LNCAP (cell line): ENCODE measurements at regions not wholly inside any gene's neighbourhood (a gene's known extent, or its start where the extent isn't known, plus 50 kb on each side); places are given as distances from the start of the nearest gene placed in this dataset.

Experiments used
- TF ChIP-seq, protein P1 (sequence below): fragments of 450-650 bp; IDR thresholded peaks from 2 replicates; pipeline ENCODE4 v1.5.1; 2017; ENCODE audit warnings: mild to moderate bottlenecking

DNA sequence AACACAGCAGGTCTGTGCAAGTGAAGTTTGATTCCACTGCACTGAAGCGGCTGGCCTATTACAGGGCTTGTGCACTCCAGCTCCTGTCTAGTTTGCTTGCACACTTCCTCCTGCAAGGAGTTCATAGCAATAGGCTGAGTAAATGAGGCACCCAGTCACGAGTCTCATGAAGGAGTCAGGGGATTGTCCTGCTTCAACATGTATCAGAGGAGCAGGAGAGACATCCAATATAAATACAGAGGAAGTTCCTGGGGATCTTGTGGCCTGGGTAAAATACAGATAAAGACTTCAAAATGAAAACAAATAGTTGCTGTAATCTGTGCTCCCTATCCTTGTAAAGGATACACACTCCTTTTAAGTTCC lies 259.9 kb downstream of the SLITRK1 start:
- TF ChIP-seq, protein P1, sequence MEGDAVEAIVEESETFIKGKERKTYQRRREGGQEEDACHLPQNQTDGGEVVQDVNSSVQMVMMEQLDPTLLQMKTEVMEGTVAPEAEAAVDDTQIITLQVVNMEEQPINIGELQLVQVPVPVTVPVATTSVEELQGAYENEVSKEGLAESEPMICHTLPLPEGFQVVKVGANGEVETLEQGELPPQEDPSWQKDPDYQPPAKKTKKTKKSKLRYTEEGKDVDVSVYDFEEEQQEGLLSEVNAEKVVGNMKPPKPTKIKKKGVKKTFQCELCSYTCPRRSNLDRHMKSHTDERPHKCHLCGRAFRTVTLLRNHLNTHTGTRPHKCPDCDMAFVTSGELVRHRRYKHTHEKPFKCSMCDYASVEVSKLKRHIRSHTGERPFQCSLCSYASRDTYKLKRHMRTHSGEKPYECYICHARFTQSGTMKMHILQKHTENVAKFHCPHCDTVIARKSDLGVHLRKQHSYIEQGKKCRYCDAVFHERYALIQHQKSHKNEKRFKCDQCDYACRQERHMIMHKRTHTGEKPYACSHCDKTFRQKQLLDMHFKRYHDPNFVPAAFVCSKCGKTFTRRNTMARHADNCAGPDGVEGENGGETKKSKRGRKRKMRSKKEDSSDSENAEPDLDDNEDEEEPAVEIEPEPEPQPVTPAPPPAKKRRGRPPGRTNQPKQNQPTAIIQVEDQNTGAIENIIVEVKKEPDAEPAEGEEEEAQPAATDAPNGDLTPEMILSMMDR = no peak

DNA sequence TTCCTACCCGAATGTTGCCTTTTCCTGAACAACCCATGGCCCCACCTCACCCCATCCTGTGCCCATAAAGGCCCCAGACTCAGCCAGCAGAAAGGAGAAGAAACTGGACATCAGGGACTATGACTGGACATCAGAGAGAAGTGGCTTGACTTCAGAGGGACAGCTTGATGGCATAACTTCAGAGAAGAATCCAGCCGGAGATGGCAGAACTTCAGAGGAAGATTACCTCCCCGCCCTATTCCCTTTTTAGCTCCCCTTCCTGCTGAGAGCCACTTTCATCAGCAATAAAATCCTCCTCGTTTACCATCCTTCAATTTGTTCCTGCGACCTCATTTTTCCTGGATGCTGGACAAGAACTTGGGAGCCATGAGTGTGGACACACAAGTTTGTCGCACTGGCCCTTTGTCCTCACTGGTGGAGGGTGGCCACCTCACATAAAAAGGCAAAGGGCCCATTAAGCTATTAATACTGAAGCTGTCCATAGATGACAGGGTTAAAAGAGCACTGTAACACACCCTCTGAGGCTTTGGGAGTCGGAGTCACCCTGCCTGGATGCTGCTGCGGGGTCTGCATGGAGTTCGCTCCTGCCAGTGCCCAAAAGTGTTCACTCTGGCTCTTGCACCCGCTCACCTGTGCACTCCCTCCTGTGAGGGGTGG lies 260.4 kb downstream of the SLITRK1 start:
- TF ChIP-seq, protein P1 = no peak

DNA sequence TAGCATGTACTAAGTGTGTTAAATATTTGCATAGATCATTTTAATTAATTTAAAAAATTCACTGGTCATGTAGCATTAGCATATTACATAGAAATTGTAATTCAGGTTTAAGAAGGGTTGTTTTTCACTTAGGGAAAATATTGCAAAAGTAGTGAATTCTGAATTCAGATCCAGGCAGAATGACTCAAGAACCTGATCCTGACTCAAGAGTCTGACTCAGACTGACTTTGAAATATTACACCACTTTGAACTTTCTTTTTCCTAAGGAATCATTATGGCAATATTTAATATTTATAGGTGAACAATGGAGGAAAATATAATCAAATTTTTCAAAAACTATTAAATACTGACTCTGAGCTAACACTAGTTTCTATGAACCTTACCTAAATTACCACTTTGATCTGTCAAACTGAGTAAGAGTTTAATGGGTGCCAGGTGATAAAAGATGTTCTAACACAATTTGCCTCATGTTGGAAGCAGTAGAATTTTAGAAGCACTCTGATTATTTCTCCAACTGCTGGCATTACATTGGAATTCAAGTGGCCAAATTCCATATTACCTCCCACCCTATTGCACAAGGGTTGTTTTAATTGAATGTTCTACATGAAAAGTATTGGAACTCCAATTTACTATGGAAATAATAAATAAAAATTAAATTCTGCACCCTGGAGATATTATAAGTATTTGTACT lies 261.6 kb downstream of the SLITRK1 start:
- TF ChIP-seq, protein P1 = no peak

DNA sequence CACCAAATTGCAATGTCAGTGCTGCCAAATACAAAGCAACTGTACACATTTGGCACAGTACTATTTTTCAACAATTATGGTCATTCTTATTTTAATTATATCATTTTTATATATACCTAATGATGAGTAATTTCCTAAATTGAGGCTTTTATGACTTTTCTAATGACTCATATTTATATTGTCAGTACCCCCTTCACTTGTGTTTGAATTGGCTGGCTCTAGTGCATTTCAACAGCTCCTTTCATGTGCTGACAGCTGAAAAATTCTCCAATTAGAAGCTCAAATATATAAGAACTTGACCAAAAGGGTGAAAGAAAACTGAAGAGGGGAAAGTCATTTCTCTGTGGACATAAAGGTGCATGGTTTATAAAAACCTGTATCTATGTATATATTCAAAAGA lies 263.3 kb downstream of the SLITRK1 start:
- TF ChIP-seq, protein P1 = no peak

DNA sequence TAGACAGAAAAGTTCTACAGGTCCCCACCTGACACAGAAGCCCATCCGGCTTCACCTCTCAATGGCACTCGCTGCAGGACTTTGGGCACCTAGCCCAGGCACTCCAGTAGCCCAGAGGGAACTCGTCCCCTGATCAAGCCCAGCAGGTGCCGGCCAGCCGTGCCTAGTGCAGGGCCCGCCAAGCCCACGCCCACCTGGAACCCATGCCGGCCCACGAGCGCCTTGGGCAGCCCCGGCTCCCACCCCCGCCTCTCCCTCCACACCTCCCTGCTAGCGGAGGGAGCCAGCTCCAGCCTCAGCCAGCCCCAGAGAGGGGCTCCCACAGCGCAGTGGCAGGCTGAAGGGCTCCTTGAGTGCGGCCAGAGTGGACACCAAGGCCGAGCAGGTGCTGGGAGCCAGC lies 268.8 kb downstream of the SLITRK1 start:
- TF ChIP-seq, protein P1 = no peak

DNA sequence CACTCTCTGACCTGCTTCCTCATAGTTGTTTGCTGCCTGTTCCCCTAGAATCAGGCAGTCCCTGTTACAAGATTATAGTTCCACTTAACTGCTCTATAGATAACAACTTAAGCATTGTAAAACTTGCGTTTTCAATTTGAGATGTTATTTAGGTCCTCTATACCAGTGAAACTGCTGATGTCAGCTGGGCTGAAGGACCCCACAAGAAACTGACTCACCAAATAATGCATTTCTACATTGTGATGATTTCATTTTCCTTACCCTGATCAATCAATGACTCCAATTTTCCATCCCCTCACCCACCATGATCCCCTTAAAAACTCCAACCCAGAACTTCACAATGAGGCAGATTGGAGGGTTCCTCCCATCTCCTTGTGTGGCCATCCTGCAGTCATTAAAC lies 280.7 kb downstream of the SLITRK1 start:
- TF ChIP-seq, protein P1 = no peak

DNA sequence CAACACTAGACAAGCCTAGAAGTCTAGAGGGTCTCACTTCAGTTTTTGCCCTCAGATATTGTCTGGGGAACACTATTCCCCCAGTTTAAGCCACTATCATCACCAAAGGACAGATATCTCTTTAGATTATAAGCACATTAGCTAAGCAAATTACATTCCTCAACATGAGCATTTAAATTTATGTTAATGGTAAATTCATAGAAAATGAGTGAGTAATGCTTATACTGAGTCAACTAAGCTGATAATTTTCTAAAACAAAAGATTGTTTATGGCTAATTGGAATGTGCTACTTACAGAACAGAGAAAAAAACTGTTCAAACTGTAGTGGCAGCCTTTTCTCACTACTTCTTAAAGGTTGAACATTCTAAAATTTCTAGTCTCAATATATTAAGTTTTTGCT lies 290.2 kb downstream of the SLITRK1 start:
- TF ChIP-seq, protein P1 = no peak
